Activated naive CD4-positive, alpha-beta T cell treated with anti-CD3 and anti-CD28 coated beads, Interleukin-2, amount 50 U/mL, for 16 hours (primary cell): ENCODE measurements at regions not wholly inside any gene's neighbourhood (a gene's known extent, or its start where the extent isn't known, plus 50 kb on each side); places are given as distances from the start of the nearest gene placed in this dataset.

Experiments
- DNase-seq: peaks from one replicate; pipeline ENCODE4 v3.0.0-alpha.2; 2020

DNA sequence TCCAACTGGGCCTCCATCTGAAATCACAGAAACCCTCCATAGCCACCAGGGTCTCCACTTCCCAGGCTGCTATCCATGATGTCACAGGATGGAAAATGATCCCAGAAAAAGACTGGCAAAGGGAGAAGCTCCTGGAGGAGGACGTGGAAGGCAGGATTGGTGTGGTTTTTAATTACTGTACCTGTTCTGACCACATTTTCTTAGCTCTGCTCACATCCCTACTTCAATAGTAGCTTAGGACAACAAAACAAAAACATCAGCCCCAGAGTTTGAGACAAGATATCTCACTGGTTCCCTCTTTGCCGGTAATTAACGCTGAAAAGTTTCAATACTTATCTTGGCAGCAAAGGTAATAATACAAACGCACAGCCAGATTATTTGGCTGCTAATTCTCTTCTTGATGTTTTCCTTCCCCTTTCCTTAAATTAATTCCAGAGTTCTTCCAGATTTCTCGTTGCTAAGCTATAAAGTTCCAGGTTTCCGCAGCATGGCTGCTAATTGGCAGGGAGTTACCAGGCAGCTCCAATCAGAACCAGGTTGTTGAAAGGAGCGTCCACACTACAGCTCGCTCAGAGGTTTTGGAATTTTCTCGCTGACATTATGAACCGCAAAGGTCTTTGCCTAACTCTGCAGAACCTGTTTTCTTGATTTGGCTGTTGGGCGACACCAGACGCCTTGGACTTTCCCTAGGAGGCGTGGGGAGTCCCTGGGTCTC is 263.4 kb downstream of the MRTFB start:
- no peak for DNase-seq

DNA sequence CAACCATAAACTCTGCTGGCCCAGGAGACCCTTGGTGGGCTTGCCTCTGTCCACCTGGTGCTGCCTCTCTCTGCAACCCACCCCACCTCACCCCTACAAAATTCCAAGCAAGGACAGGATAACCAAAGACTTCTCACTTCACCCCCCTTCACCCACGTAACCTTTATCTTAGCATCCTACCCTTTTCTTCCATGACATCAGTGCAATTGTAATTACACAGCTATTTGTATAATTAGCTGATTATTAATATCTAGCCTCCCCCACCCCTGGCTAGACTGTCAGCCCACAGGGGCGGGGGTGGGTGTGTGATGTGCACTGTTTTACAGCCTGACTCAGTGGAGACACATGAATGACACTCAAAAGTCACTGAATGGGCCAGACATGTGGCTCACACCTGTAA is 262.2 kb downstream of the MRTFB start:
- no peak for DNase-seq

GRCh38 chr16:14331020-14331419 is 259.9 kb downstream of the MRTFB start:
- no peak for DNase-seq

DNA sequence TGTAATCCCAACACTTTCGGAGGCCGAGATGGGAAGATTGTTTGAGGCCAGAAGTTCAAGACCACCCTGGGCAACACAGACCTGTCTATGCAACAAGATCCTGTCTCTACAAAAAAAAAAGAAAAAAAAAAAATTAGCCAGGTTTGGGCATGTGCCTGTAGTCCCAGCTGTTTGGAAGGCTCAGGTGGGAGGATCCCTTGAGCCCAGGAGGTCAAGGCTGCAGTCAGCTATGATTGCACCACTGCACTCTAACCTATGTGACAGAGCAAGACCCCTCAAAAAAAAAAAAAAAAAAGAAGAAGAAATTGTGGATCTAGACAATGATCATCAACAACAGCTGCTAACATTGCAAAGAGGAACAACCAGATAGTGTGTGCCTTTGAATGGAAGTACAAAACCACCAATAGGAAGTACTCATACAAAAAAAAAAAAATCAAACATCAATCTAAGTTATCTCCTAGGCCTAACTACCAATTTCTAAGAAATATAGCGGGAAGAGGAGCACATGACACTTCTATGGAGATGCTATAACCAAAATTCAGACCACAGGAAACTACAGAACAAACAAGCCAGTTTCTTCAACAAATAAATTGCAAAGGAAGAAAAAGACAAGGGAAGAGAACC is 258.7 kb downstream of the MRTFB start:
- DNase-seq, result no peak

- no peak for DNase-seq
Measured at GRCh38 chr16:14325502-14326401, 254.6 kb downstream of the MRTFB start.

DNA sequence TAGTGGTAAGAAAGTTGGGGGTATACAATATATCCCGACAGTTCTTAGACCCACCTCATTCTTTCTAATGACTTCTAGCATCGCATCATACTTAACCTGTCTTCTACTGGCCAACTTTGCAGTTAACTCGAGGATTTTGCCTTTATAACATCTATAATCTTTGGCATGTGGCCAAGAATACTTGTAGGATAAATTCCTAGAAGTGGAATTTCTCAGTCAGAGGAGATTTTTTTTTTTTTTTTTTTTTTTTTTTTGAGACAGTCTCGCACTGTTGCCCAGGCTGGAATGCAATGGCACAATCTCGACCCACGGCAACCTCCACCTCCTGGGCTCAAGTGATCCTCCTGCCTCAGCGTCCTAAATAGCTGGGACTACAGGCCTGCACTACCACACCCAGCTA is 253.5 kb downstream of the MRTFB start:
- DNase-seq, result no peak

DNA sequence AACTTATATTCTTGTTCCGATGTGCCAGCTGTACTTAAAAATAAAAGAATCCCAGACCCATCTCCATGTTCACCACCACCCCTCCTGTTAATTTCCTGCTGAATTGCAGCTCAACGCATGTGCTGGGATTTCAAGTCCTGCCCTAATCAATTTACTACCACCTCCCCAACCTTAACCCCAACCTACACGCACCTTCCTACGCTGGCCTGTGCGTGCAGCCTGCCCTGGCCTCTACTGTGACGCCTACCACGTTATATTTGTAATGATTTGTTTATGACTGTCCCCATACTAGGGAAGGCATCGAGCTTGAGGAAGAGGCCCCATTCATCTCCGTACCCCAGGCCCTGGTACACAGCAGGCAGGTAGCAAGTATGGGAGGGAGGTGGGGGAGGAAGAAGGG is 251.1 kb downstream of the MRTFB start:
- DNase-seq, result no peak

DNA sequence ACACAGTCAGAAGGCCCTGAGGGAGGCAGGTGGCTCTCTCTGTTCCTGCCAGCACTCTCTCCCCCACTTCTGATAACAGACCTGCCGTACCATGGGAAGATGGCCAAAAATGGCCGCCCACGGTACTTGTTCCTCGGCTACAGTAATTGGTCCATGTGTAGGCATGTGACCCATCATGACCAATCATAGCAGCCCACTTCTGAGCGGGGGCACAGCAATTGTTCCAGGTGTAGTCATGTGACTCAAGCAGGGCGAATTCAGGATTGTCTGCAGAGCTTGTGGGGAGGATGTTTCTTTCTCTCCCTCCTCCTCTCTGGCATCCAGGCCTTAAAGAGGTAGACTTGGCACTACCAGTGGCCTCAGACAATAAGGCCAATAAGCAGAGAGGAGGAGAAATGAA is 250.4 kb downstream of the MRTFB start:
- DNase-seq, result no peak

DNA sequence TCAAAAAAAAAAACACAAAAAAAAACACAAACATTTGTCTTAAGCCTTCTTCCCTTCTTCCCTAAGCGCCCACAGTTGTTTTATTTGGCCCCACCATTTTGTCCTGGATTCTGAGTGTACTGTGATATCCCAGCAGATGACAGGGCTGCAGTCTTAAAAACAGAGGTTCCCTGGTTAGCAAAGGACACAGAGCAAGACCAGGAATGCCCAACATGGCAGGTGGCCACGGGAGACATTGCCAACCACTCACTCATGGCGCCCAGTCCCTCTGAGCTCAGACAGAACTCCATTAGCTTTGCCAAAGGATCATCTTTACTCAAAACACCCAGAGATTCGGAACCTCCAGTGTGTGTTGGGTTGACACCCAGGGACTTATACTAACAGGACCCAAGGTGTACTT is 249.3 kb downstream of the MRTFB start:
- no peak for DNase-seq
